Nephron progenitor cell (in vitro differentiated cells): ENCODE measurements at regions not wholly inside any gene's neighbourhood (a gene's known extent, or its start where the extent isn't known, plus 50 kb on each side); places are given as distances from the start of the nearest gene placed in this dataset.

Experiments
- DNase-seq: peaks from one replicate; pipeline ENCODE4 v3.0.0; 2021
- H3K27ac Mint-ChIP-seq: 2 replicates; pipeline ENCODE4 v1.8.0; 2021; ENCODE audit warnings: mild to moderate bottlenecking, moderate library complexity, mixed read lengths
- H3K27me3 Mint-ChIP-seq: 2 replicates; pipeline ENCODE4 v1.8.0; 2021; ENCODE audit warnings: mild to moderate bottlenecking, low read depth, mixed read lengths; ENCODE audit not compliant: poor library complexity
- H3K36me3 Mint-ChIP-seq: 2 replicates; pipeline ENCODE4 v1.8.0; 2021; ENCODE audit warnings: low read depth, mixed read lengths
- H3K4me1 Mint-ChIP-seq: 2 replicates; pipeline ENCODE4 v1.8.0; 2021; ENCODE audit warnings: mixed read lengths
- H3K4me3 Mint-ChIP-seq: 2 replicates; pipeline ENCODE4 v1.8.0; 2021; ENCODE audit warnings: mild to moderate bottlenecking, moderate library complexity, mixed read lengths
- H3K9me3 Mint-ChIP-seq: 2 replicates; pipeline ENCODE4 v1.8.0; 2021; ENCODE audit warnings: mild to moderate bottlenecking, moderate library complexity, mixed read lengths
- CTCF ChIP-seq: fragments of 200-600 bp; sonication (generic); IDR thresholded peaks from 2 replicates; pipeline ENCODE4 v1.5.0; 2021; ENCODE audit warnings: antibody characterized with exemption

- no peak for DNase-seq
- Mint-ChIP-seq H3K4me3 (no peak overlapping the region), H3K27ac (no peak overlapping the region), H3K4me1 (peaks cover 18% of the 10 kb centered on the region), H3K9me3 (no peaks in the 10 kb centered on the region), H3K36me3 (no peaks in the 10 kb centered on the region), H3K27me3 (no peaks in the 10 kb centered on the region)
- no peak for TF ChIP-seq CTCF
Observed at GRCh38 chr7:17674943-17675608, 265.2 kb downstream of the SNX13 start.

- DNase-seq: no peak
- no peak overlapping the region for H3K4me3 Mint-ChIP-seq
- H3K4me1 Mint-ChIP-seq: peaks cover 23% of the 10 kb centered on the region
- H3K27ac Mint-ChIP-seq: no peak overlapping the region
- no peaks in the 10 kb centered on the region for H3K27me3 Mint-ChIP-seq
- TF ChIP-seq CTCF: no peak
- no peaks in the 10 kb centered on the region for H3K9me3 Mint-ChIP-seq
- H3K36me3 Mint-ChIP-seq: no peaks in the 10 kb centered on the region
Observed at GRCh38 chr7:17677408-17677807, 262.9 kb downstream of the SNX13 start.

GRCh38 chr7:17678896-17679295 is 261.4 kb downstream of the SNX13 start:
- Mint-ChIP-seq H3K9me3 (no peaks in the 10 kb centered on the region), H3K4me1 (peaks cover 23% of the 10 kb centered on the region), H3K4me3 (no peak overlapping the region), H3K27me3 (no peaks in the 10 kb centered on the region), H3K27ac (no peak overlapping the region), H3K36me3 (no peaks in the 10 kb centered on the region)
- no peak for TF ChIP-seq CTCF
- DNase-seq: no peak

GRCh38 chr7:17679458-17679857 is 260.8 kb downstream of the SNX13 start:
- DNase-seq: no peak
- Mint-ChIP-seq H3K4me1 (peaks cover 23% of the 10 kb centered on the region), H3K9me3 (no peaks in the 10 kb centered on the region), H3K4me3 (no peak overlapping the region), H3K27ac (no peak overlapping the region), H3K27me3 (no peaks in the 10 kb centered on the region), H3K36me3 (no peaks in the 10 kb centered on the region)
- no peak for TF ChIP-seq CTCF

GRCh38 chr7:17680026-17680425 is 260.3 kb downstream of the SNX13 start:
- no peaks in the 10 kb centered on the region for H3K9me3 Mint-ChIP-seq
- H3K27me3 Mint-ChIP-seq: no peaks in the 10 kb centered on the region
- H3K4me3 Mint-ChIP-seq: no peak overlapping the region
- no peak for DNase-seq
- peaks cover 23% of the 10 kb centered on the region for H3K4me1 Mint-ChIP-seq
- TF ChIP-seq CTCF: no peak
- no peak overlapping the region for H3K27ac Mint-ChIP-seq
- H3K36me3 Mint-ChIP-seq: no peaks in the 10 kb centered on the region

GRCh38 chr7:17680943-17681351 is 259.3 kb downstream of the SNX13 start:
- TF ChIP-seq CTCF: peak; percentile 36
- H3K27me3 Mint-ChIP-seq: no peaks in the 10 kb centered on the region
- no peaks in the 10 kb centered on the region for H3K36me3 Mint-ChIP-seq
- DNase-seq: no peak
- no peak overlapping the region for H3K4me3 Mint-ChIP-seq
- peaks cover 23% of the 10 kb centered on the region for H3K4me1 Mint-ChIP-seq
- H3K9me3 Mint-ChIP-seq: no peaks in the 10 kb centered on the region
- no peak overlapping the region for H3K27ac Mint-ChIP-seq
